SU-DHL-6 (cell line): ENCODE measurements at regions not wholly inside any gene's neighbourhood (a gene's known extent, or its start where the extent isn't known, plus 50 kb on each side); places are given as distances from the start of the nearest gene placed in this dataset.

Experiments used
- EZH2phosphoT487 ChIP-seq: fragments of 200-600 bp; sonication (generic), shearing (Covaris generic); conservative IDR thresholded peaks from 2 replicates; pipeline ENCODE4 v1.6.1; 2018; ENCODE audit warnings: mild to moderate bottlenecking, antibody characterized with exemption, low read length, moderate library complexity, mixed read lengths
- TF ChIP-seq, protein P1 (sequence below): fragments of 200-600 bp; sonication (generic); IDR thresholded peaks from one replicate; pipeline ENCODE4 v1.5.1; 2017; ENCODE audit warnings: antibody characterized with exemption, mild to moderate bottlenecking, low read length, moderate library complexity; ENCODE audit not compliant: insufficient read depth, poor library complexity, severe bottlenecking

DNA sequence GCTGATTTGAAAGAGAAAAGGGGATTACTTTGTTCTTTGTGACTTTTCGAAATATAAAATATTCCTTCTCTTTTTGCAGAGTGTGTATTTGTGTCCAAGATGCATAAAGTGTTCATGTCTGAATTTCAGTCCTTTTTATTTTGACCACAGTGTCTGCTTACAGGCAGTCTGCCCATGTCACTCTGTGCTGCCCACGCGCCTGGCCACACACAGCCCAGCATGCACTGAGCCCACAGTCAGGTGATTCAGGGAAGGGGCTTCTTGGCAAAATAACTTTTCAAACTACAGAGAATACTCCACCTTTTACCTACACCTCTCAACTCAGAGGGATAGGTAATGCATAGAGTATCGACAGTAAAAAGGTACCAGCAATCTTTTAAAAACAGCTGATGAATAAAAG is 142.5 kb upstream of the TRPC4 start:
- TF ChIP-seq, protein P1, sequence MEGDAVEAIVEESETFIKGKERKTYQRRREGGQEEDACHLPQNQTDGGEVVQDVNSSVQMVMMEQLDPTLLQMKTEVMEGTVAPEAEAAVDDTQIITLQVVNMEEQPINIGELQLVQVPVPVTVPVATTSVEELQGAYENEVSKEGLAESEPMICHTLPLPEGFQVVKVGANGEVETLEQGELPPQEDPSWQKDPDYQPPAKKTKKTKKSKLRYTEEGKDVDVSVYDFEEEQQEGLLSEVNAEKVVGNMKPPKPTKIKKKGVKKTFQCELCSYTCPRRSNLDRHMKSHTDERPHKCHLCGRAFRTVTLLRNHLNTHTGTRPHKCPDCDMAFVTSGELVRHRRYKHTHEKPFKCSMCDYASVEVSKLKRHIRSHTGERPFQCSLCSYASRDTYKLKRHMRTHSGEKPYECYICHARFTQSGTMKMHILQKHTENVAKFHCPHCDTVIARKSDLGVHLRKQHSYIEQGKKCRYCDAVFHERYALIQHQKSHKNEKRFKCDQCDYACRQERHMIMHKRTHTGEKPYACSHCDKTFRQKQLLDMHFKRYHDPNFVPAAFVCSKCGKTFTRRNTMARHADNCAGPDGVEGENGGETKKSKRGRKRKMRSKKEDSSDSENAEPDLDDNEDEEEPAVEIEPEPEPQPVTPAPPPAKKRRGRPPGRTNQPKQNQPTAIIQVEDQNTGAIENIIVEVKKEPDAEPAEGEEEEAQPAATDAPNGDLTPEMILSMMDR, result no peak
- no peak for TF ChIP-seq EZH2phosphoT487
